Prostate gland (tissue), 2 donors: ENCODE measurements at regions not wholly inside any gene's neighbourhood (a gene's known extent, or its start where the extent isn't known, plus 50 kb on each side); places are given as distances from the start of the nearest gene placed in this dataset.

Experiments
- CTCF ChIP-seq, 4 experiments: fragments of 200-600 bp in 2 of 4; fragments of 450-650 bp in 2 of 4; sonication (generic) in 2 of 4; IDR thresholded peaks; 1 replicate in 3 of 4; 2 replicates in 1 of 4; pipeline ENCODE4 v1.5.1; 2016 to 2019; ENCODE audit warnings: antibody characterized with exemption in 4 of 4, mild to moderate bottlenecking in 2 of 4, moderate library complexity in 2 of 4
- POLR2A ChIP-seq: fragments of 450-650 bp; IDR thresholded peaks from one replicate; pipeline ENCODE4 v1.6.1; 2016; ENCODE audit warnings: antibody characterized with exemption, mild to moderate bottlenecking

- TF ChIP-seq CTCF (IDR thresholded peaks at IDR 0.05): no peak
- no peak for TF ChIP-seq POLR2A
Observed at GRCh38 chr6:113439866-113440265, 417.3 kb upstream of the MARCKS start.
